HEK293 (cell line): ENCODE measurements at regions not wholly inside any gene's neighbourhood (a gene's known extent, or its start where the extent isn't known, plus 50 kb on each side); places are given as distances from the start of the nearest gene placed in this dataset.

Experiments
- CTCF ChIA-PET: fragments of 350-600 bp; formaldehyde crosslinking; extraction: SDS; loops from one replicate; lab custom pipeline; 2021; ENCODE audit warnings: antibody characterized with exemption; lab: Yijun Ruan, JAX
- POLR2A ChIA-PET: fragments of 300-600 bp; formaldehyde crosslinking; extraction: SDS; loops from one replicate; lab custom pipeline; 2020; ENCODE audit warnings: antibody characterized with exemption, inconsistent platforms; lab: Yijun Ruan, JAX
- H3K27ac ChIP-seq: fragments of 200-500 bp; sonication (Bioruptor generic); 2 replicates; pipeline ENCODE4 v1.5.1; 2014; ENCODE audit warnings: low read depth, low read length, control low read depth, inconsistent platforms; ENCODE audit errors: extremely low read depth
- H3K36me3 ChIP-seq, 2 experiments: fragments of 200-500 bp in 1 of 2; sonication (Bioruptor generic) in 1 of 2; 1 replicate in 1 of 2; 2 replicates in 1 of 2; pipeline ENCODE4 v1.5.1; 2014 to 2017; ENCODE audit warnings: inconsistent platforms in 2 of 2, low read length in 2 of 2; ENCODE audit not compliant: control insufficient read depth in 2 of 2, insufficient read depth in 1 of 2
- H3K4me1 ChIP-seq: fragments of 200-500 bp; sonication (Bioruptor generic); 2 replicates; pipeline ENCODE4 v1.5.1; 2014; ENCODE audit warnings: mild to moderate bottlenecking, low read length, inconsistent platforms; ENCODE audit not compliant: control insufficient read depth, insufficient read depth
- H3K4me3 ChIP-seq: 2 replicates; pipeline ENCODE4 v1.5.1; 2011; ENCODE audit warnings: low read depth, mild to moderate bottlenecking, control low read depth, low read length, moderate library complexity
- H3K9me3 ChIP-seq: fragments of 200-500 bp; sonication (Bioruptor generic); 2 replicates; pipeline ENCODE4 v1.5.1; 2014; ENCODE audit warnings: low read depth, low read length, inconsistent platforms; ENCODE audit not compliant: control insufficient read depth, insufficient read depth
- EGR2 ChIP-seq: fragments of 450-650 bp; formaldehyde crosslinking; IDR thresholded peaks from 2 replicates; pipeline ENCODE4 v1.5.1; 2016; ENCODE audit warnings: low read depth, missing biosample characterization, missing genetic modification characterization
- HOXA7 ChIP-seq: sonication (generic); formaldehyde crosslinking; IDR thresholded peaks from 2 replicates; pipeline ENCODE4 v1.8.1; 2022; ENCODE audit warnings: missing genetic modification reagents, borderline replicate concordance
- INSM2 ChIP-seq: fragments of 450-650 bp; formaldehyde crosslinking; IDR thresholded peaks from 2 replicates; pipeline ENCODE4 v1.5.1; 2016; ENCODE audit warnings: missing biosample characterization, missing genetic modification characterization
- OSR2 ChIP-seq: fragments of 450-650 bp; formaldehyde crosslinking; IDR thresholded peaks from 2 replicates; pipeline ENCODE4 v1.5.1; 2016; ENCODE audit warnings: missing biosample characterization, missing genetic modification characterization
- OVOL3 ChIP-seq: fragments of 450-650 bp; formaldehyde crosslinking; IDR thresholded peaks from 2 replicates; pipeline ENCODE4 v1.5.1; 2016; ENCODE audit warnings: missing biosample characterization, missing genetic modification characterization
- PRDM6 ChIP-seq: fragments of 450-650 bp; formaldehyde crosslinking; IDR thresholded peaks from 2 replicates; pipeline ENCODE4 v1.5.1; 2017; ENCODE audit warnings: missing biosample characterization, missing genetic modification characterization
- REPIN1 ChIP-seq: fragments of 450-650 bp; formaldehyde crosslinking; IDR thresholded peaks from 2 replicates; pipeline ENCODE4 v1.5.1; 2017; ENCODE audit warnings: missing biosample characterization, missing genetic modification characterization, low read depth
- ZBTB10 ChIP-seq: fragments of 450-650 bp; formaldehyde crosslinking; IDR thresholded peaks from 2 replicates; pipeline ENCODE4 v1.5.1; 2016; ENCODE audit warnings: missing biosample characterization, missing genetic modification characterization
- ZBTB21 ChIP-seq: fragments of 450-650 bp; formaldehyde crosslinking; IDR thresholded peaks from 2 replicates; pipeline ENCODE4 v1.5.1; 2017; ENCODE audit warnings: missing biosample characterization, missing genetic modification characterization
- ZBTB48 ChIP-seq: fragments of 450-650 bp; formaldehyde crosslinking; IDR thresholded peaks from 2 replicates; pipeline ENCODE4 v1.5.1; 2016; ENCODE audit warnings: missing biosample characterization, missing genetic modification characterization
- ZNF10 ChIP-seq: fragments of 450-650 bp; formaldehyde crosslinking; IDR thresholded peaks from 2 replicates; pipeline ENCODE4 v1.5.1; 2017; ENCODE audit warnings: missing biosample characterization, missing genetic modification characterization
- ZNF114 ChIP-seq: fragments of 450-650 bp; formaldehyde crosslinking; IDR thresholded peaks from 2 replicates; pipeline ENCODE4 v1.5.0; 2017; ENCODE audit warnings: missing biosample characterization, missing genetic modification characterization
- ZNF148 ChIP-seq: fragments of 450-650 bp; formaldehyde crosslinking; IDR thresholded peaks from 2 replicates; pipeline ENCODE4 v1.5.0; 2017; ENCODE audit warnings: missing biosample characterization, missing genetic modification characterization, borderline replicate concordance
- ZNF155 ChIP-seq: fragments of 450-650 bp; formaldehyde crosslinking; IDR thresholded peaks from 2 replicates; pipeline ENCODE4 v1.5.1; 2016; ENCODE audit warnings: missing biosample characterization, missing genetic modification characterization
- ZNF211 ChIP-seq: fragments of 450-650 bp; formaldehyde crosslinking; IDR thresholded peaks from 2 replicates; pipeline ENCODE4 v1.5.1; 2016; ENCODE audit warnings: low read depth, missing biosample characterization, missing genetic modification characterization
- ZNF266 ChIP-seq: fragments of 450-650 bp; formaldehyde crosslinking; IDR thresholded peaks from 2 replicates; pipeline ENCODE4 v1.5.1; 2016; ENCODE audit warnings: missing biosample characterization, missing genetic modification characterization, low read depth
- ZNF311 ChIP-seq: fragments of 450-650 bp; formaldehyde crosslinking; IDR thresholded peaks from 2 replicates; pipeline ENCODE4 v1.5.1; 2017; ENCODE audit warnings: missing biosample characterization, missing genetic modification characterization, borderline replicate concordance
- ZNF324 ChIP-seq: fragments of 450-650 bp; formaldehyde crosslinking; IDR thresholded peaks from 2 replicates; pipeline ENCODE4 v1.5.1; 2016; ENCODE audit warnings: missing biosample characterization, missing genetic modification characterization
- ZNF335 ChIP-seq: fragments of 450-650 bp; formaldehyde crosslinking; conservative IDR thresholded peaks from 2 replicates; pipeline ENCODE4 v1.5.1; 2016; ENCODE audit warnings: missing biosample characterization, missing genetic modification characterization
- ZNF423 ChIP-seq: fragments of 450-650 bp; formaldehyde crosslinking; IDR thresholded peaks from 2 replicates; pipeline ENCODE4 v1.5.1; 2016; ENCODE audit warnings: missing biosample characterization, missing genetic modification characterization
- ZNF449 ChIP-seq: fragments of 450-650 bp; formaldehyde crosslinking; IDR thresholded peaks from 2 replicates; pipeline ENCODE4 v1.5.1; 2017; ENCODE audit warnings: missing biosample characterization, mild to moderate bottlenecking, missing genetic modification characterization, moderate library complexity
- ZNF501 ChIP-seq: fragments of 450-650 bp; formaldehyde crosslinking; IDR thresholded peaks from 2 replicates; pipeline ENCODE4 v1.5.1; 2016; ENCODE audit warnings: missing biosample characterization, missing genetic modification characterization
- ZNF621 ChIP-seq: fragments of 450-650 bp; formaldehyde crosslinking; IDR thresholded peaks from 2 replicates; pipeline ENCODE4 v1.5.1; 2017; ENCODE audit warnings: missing biosample characterization, missing genetic modification characterization
- ZNF76 ChIP-seq: fragments of 450-650 bp; formaldehyde crosslinking; IDR thresholded peaks from 2 replicates; pipeline ENCODE4; 2016; ENCODE audit warnings: low read depth, missing biosample characterization, missing genetic modification characterization, borderline replicate concordance
- ZNF768 ChIP-seq: fragments of 450-650 bp; formaldehyde crosslinking; IDR thresholded peaks from 2 replicates; pipeline ENCODE4 v1.5.1; 2018; ENCODE audit warnings: missing biosample characterization, mild to moderate bottlenecking, missing genetic modification characterization
- ZNF843 ChIP-seq: fragments of 450-650 bp; formaldehyde crosslinking; IDR thresholded peaks from 2 replicates; pipeline ENCODE4 v1.5.1; 2016; ENCODE audit warnings: missing biosample characterization, missing genetic modification characterization
- ZSCAN16 ChIP-seq: fragments of 450-650 bp; formaldehyde crosslinking; IDR thresholded peaks from 2 replicates; pipeline ENCODE4 v1.5.1; 2016; ENCODE audit warnings: missing biosample characterization, missing genetic modification characterization

- POLR2A ChIA-PET = no interaction called here
- peaks cover 8% of the 10 kb centered on the region; the same call in 1 of the 2 replicates for H3K4me1 ChIP-seq
- TF ChIP-seq ZBTB10 (tag by site-specific recombination) = no peak
- TF ChIP-seq HOXA7 (CRISPR knock-in tag) = no peak
- no peak for TF ChIP-seq ZNF449 (tag by site-specific recombination)
- no peak for TF ChIP-seq ZNF266 (tag by site-specific recombination)
- TF ChIP-seq ZNF324 (tag by site-specific recombination) = no peak
- no peak for TF ChIP-seq ZNF10 (tag by site-specific recombination)
- TF ChIP-seq INSM2 (tag by site-specific recombination) = no peak
- TF ChIP-seq ZNF311 = no peak
- no peak for TF ChIP-seq ZNF423
- no peak for TF ChIP-seq ZSCAN16 (tag by site-specific recombination)
- H3K9me3 ChIP-seq = no peaks in the 10 kb centered on the region
- CTCF ChIA-PET = interaction anchor here (0.6 kb wide), 1 partner anchor 200 kb away, joined by 3 read pairs; no protein-coding TSS in a partner anchor
- no peak overlapping the region for H3K4me3 ChIP-seq
- H3K36me3 ChIP-seq = no peaks in the 10 kb centered on the region
- H3K27ac ChIP-seq = no peak overlapping the region
Measured at GRCh38 chr10:26358071-26358470, 80.1 kb upstream of the APBB1IP start.

GRCh38 chr10:26359670-26360069, 78.5 kb upstream of the APBB1IP start:
- ChIA-PET CTCF (no interaction called here), POLR2A (no interaction called here)
- TF ChIP-seq ZBTB21 (tag by site-specific recombination) (no peak), ZNF621 (tag by site-specific recombination) (no peak), ZNF114 (tag by site-specific recombination) (no peak), REPIN1 (no peak), ZNF843 (tag by site-specific recombination) (peak; percentile 76; the same call in 1 of the 2 replicates), ZNF501 (tag by site-specific recombination) (no peak), ZNF148 (tag by site-specific recombination) (no peak), ZNF155 (no peak), EGR2 (tag by site-specific recombination) (no peak), ZNF76 (tag by site-specific recombination) (no peak), PRDM6 (peak; percentile 78), OVOL3 (tag by site-specific recombination) (0 out of 2 replicates have a peak, but pooled peaks have one; percentile 17), ZNF768 (no peak), OSR2 (tag by site-specific recombination) (peak; percentile 61; the same call in 1 of the 2 replicates), ZNF335 (no peak), ZBTB48 (no peak), ZNF211 (no peak)

More at GRCh38 chr10:26359670-26360069, 78.5 kb upstream of the APBB1IP start:
- Histone ChIP-seq H3K36me3 (no peaks in the 10 kb centered on the region), H3K27ac (no peak overlapping the region), H3K4me1 (peaks cover 8% of the 10 kb centered on the region; the same call in 1 of the 2 replicates), H3K4me3 (no peak overlapping the region), H3K9me3 (no peaks in the 10 kb centered on the region)
